Gastroesophageal sphincter (tissue), 4 donors: ENCODE measurements at regions not wholly inside any gene's neighbourhood (a gene's known extent, or its start where the extent isn't known, plus 50 kb on each side); places are given as distances from the start of the nearest gene placed in this dataset.

Experiments
- ATAC-seq: fragments of 150-250 bp; one replicate; pipeline ENCODE4 v1.9.1; 2016; ENCODE audit warnings: mild to moderate bottlenecking, moderate library complexity
- H3K27ac ChIP-seq, 4 donors: fragments of 200-600 bp; sonication (generic) in 3 of 4; 1 replicate in 3 of 4; 2 replicates in 1 of 4; pipeline ENCODE4 v1.5.1; 2016 to 2019
- H3K27me3 ChIP-seq: fragments of 200-600 bp; sonication (generic); one replicate; pipeline ENCODE4 v1.5.1; 2019
- H3K36me3 ChIP-seq, 2 donors: fragments of 200-600 bp; sonication (generic); one replicate each; pipeline ENCODE4 v1.5.1; 2019; ENCODE audit warnings: control low read depth in 1 of 2
- H3K4me1 ChIP-seq, 3 donors: fragments of 200-600 bp; sonication (generic); 1 replicate in 2 of 3; 2 replicates in 1 of 3; pipeline ENCODE4 v1.5.1; 2016 to 2019; ENCODE audit warnings: control low read depth in 2 of 3
- H3K4me3 ChIP-seq, 2 donors: fragments of 200-600 bp; sonication (generic); one replicate each; pipeline ENCODE4 v1.5.1; 2019; ENCODE audit warnings: mild to moderate bottlenecking in 1 of 2, moderate library complexity in 1 of 2
- H3K9me3 ChIP-seq, 3 donors: fragments of 200-600 bp; sonication (generic); one replicate each; pipeline ENCODE4 v1.5.1; 2017 to 2019; ENCODE audit warnings: control low read depth in 2 of 3
- EP300 ChIP-seq: sonication (generic); formaldehyde crosslinking; IDR thresholded peaks from one replicate; pipeline ENCODE4 v1.6.1; 2017; ENCODE audit warnings: antibody characterized with exemption, mild to moderate bottlenecking
- POLR2A ChIP-seq, 2 donors: fragments of 450-650 bp; IDR thresholded peaks; one replicate each; pipeline ENCODE4 v1.6.1; 2017; ENCODE audit warnings: antibody characterized with exemption in 2 of 2, mild to moderate bottlenecking in 2 of 2, moderate library complexity in 1 of 2
- POLR2AphosphoS5 ChIP-seq: sonication (generic); formaldehyde crosslinking; IDR thresholded peaks from one replicate; pipeline ENCODE4 v1.6.1; 2017; ENCODE audit warnings: antibody characterized with exemption
- WGBS, 2 donors: methylation state at CpG; one replicate each; pipeline ENCODE4 v1.1.5; 2018; ENCODE audit warnings: low coverage in 1 of 2; 5-methylcytosine and 5-hydroxymethylcytosine counted together
- TF ChIP-seq, protein P1 (sequence below), 4 experiments: fragments of 200-600 bp in 2 of 4; fragments of 450-650 bp in 2 of 4; sonication (generic) in 1 of 4; IDR thresholded peaks; one replicate each; pipeline ENCODE4 v1.5.1; 2017 to 2019; ENCODE audit warnings: antibody characterized with exemption in 4 of 4, mild to moderate bottlenecking in 2 of 4, moderate library complexity in 2 of 4

DNA sequence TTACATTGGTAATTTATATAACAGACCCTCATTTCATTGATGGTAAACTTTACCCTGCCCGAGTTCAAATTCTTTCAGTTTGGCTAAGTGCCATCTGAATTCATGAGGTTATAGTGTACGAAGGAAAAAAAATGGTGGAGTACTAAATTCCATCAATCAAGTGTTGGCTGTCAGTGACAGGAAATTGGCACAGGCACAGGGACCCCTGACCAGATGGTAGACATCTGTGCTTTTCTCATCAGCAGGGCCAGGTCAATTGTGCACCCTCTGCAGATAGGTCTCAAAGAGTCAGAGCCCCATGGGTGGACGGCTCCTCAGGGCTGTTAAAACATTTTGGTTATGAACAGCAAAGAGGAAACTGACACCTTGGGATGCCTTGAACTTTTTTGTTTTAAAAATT, 439.2 kb downstream of the SETBP1 start:
- no peak overlapping the region for H3K27ac ChIP-seq
- WGBS, 2 donors: 47 to 69% methylated on average over 2 to 3 of the region's 3 CpGs
- no peak overlapping the region for H3K4me3 ChIP-seq
- no peaks in the 10 kb centered on the region for H3K36me3 ChIP-seq
- H3K27me3 ChIP-seq: no peaks in the 10 kb centered on the region
- H3K9me3 ChIP-seq: no peaks in the 10 kb centered on the region
- no peaks in the 10 kb centered on the region for H3K4me1 ChIP-seq
- TF ChIP-seq POLR2AphosphoS5 (no peak), EP300 (no peak), POLR2A (IDR thresholded peaks at IDR 0.05) (no peak)
- TF ChIP-seq, protein P1, sequence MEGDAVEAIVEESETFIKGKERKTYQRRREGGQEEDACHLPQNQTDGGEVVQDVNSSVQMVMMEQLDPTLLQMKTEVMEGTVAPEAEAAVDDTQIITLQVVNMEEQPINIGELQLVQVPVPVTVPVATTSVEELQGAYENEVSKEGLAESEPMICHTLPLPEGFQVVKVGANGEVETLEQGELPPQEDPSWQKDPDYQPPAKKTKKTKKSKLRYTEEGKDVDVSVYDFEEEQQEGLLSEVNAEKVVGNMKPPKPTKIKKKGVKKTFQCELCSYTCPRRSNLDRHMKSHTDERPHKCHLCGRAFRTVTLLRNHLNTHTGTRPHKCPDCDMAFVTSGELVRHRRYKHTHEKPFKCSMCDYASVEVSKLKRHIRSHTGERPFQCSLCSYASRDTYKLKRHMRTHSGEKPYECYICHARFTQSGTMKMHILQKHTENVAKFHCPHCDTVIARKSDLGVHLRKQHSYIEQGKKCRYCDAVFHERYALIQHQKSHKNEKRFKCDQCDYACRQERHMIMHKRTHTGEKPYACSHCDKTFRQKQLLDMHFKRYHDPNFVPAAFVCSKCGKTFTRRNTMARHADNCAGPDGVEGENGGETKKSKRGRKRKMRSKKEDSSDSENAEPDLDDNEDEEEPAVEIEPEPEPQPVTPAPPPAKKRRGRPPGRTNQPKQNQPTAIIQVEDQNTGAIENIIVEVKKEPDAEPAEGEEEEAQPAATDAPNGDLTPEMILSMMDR (IDR thresholded peaks at IDR 0.05): no peak
- no peak for ATAC-seq

DNA sequence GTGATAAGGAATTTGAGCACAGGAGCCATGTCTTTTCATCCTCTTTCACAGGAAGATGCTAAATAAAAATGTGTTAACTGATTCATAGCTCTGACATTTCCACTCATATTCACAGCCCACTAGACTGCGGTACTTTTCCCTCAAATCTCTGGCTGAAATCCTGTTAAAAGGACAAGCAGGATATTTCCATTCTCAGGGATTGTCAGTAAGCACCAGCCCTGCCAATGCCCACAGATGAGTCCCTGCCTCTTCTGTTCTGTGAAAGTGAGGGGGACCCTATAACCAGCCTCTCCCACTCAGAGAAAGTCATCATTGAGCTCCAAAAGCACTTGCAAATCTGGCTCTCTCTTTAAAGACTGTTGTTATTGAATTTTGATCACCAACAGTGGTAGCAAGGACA, 440.5 kb downstream of the SETBP1 start:
- Histone ChIP-seq H3K9me3 (no peaks in the 10 kb centered on the region), H3K27ac (no peak overlapping the region), H3K36me3 (no peaks in the 10 kb centered on the region), H3K27me3 (no peaks in the 10 kb centered on the region), H3K4me3 (no peak overlapping the region), H3K4me1 (no peaks in the 10 kb centered on the region)
- 89% methylated on average over 1 of the region's 1 CpG; no CpG with 5 or more reads in 1 of the 2 donors for WGBS, 2 donors
- TF ChIP-seq EP300 (no peak), POLR2AphosphoS5 (no peak)
- TF ChIP-seq, protein P1 (IDR thresholded peaks at IDR 0.05): no peak
- no peak for ATAC-seq

GRCh38 chr18:45122506-45122905, 441.8 kb downstream of the SETBP1 start:
- Histone ChIP-seq H3K9me3 (no peaks in the 10 kb centered on the region), H3K4me3 (no peak overlapping the region), H3K4me1 (no peaks in the 10 kb centered on the region), H3K36me3 (no peaks in the 10 kb centered on the region), H3K27me3 (no peaks in the 10 kb centered on the region), H3K27ac (no peak overlapping the region)
- ATAC-seq: no peak
- TF ChIP-seq EP300: no peak
- TF ChIP-seq POLR2AphosphoS5: no peak
- TF ChIP-seq, protein P1 (IDR thresholded peaks at IDR 0.05): no peak
- TF ChIP-seq POLR2A (IDR thresholded peaks at IDR 0.05): no peak
- 91 to 100% methylated on average over 1 of the region's 1 CpG for WGBS, 2 donors

DNA sequence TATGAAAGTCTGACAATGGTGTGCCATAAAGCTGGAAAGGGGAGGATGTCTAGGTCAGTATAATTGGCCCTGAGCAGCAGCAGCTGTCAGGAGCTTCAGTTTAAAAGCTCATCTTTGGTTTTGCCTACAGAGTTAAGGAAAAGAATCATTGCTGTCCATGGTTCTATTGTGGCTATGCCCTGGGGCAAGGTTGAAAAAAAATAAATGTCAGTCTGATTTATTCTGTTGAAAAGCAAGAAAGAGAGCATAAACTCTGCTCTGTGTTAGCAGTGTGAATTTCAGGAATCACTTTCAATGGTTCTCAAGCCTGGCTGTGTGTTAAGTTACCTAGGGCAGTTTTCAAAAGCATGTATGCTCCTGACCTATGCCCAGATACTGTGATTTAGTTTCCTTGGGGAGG, 446.7 kb downstream of the SETBP1 start:
- Histone ChIP-seq H3K9me3 (no peaks in the 10 kb centered on the region), H3K27ac (no peak overlapping the region), H3K4me1 (no peaks in the 10 kb centered on the region), H3K27me3 (no peaks in the 10 kb centered on the region), H3K36me3 (no peaks in the 10 kb centered on the region), H3K4me3 (no peak overlapping the region)
- TF ChIP-seq EP300 (no peak), POLR2AphosphoS5 (no peak), POLR2A (IDR thresholded peaks at IDR 0.05) (no peak)
- TF ChIP-seq, protein P1 (IDR thresholded peaks at IDR 0.05): no peak
- no peak for ATAC-seq

- TF ChIP-seq, protein P1 (IDR thresholded peaks at IDR 0.05): no peak
- TF ChIP-seq POLR2A (IDR thresholded peaks at IDR 0.05) (no peak), POLR2AphosphoS5 (no peak), EP300 (no peak)
- ATAC-seq: no peak
- no peaks in the 10 kb centered on the region for H3K9me3 ChIP-seq
- H3K4me1 ChIP-seq: no peaks in the 10 kb centered on the region
- no peaks in the 10 kb centered on the region for H3K27me3 ChIP-seq
- no peaks in the 10 kb centered on the region for H3K36me3 ChIP-seq
- H3K4me3 ChIP-seq: no peak overlapping the region
- WGBS, 2 donors: 90 to 100% methylated on average over 1 of the region's 1 CpG
- no peak overlapping the region for H3K27ac ChIP-seq
Observed at GRCh38 chr18:45133276-45133675, 452.6 kb downstream of the SETBP1 start.
